ENCODE measurements at regions not wholly inside any gene's neighbourhood (a gene's known extent, or its start where the extent isn't known, plus 50 kb on each side); places are given as distances from the start of the nearest gene placed in this dataset.

- no peak for TF ChIP-seq CTCF (conservative IDR thresholded peaks at IDR 0.05)
- no peak for TF ChIP-seq ZFX (IDR thresholded peaks at IDR 0.05)
Measured at GRCh38 chr2:23323917-23324680, 60.9 kb upstream of the KLHL29 start.

Data from C4-2B (cell line).